T-cell (primary cell): ENCODE measurements at regions not wholly inside any gene's neighbourhood (a gene's known extent, or its start where the extent isn't known, plus 50 kb on each side); places are given as distances from the start of the nearest gene placed in this dataset.

Source experiments
- ATAC-seq, 4 experiments: fragments of 200-7000 bp in 3 of 4; fragments of 150-1000 bp in 1 of 4; cut with Tn5 transposase; replicated peaks in 1 of 4; 1 replicate in 3 of 4; 2 replicates in 1 of 4; pipeline ENCODE4 v1.10.0; 2021; ENCODE audit warnings: moderate library complexity in 3 of 4, mild to moderate bottlenecking in 2 of 4, moderate number of reproducible peaks in 1 of 4
- CTCF ChIA-PET, 2 donors: fragments of 300-600 bp; sonication (Branson Sonifier 250); formaldehyde crosslinking; loops; one replicate each; lab custom pipeline; 2022; ENCODE audit warnings: antibody characterized with exemption in 2 of 2; lab: Charles Lee
- POLR2A ChIA-PET, 2 donors: fragments of 300-600 bp; sonication (Branson Sonifier 250); formaldehyde crosslinking; loops; one replicate each; lab custom pipeline; 2022; ENCODE audit warnings: antibody characterized with exemption in 2 of 2; lab: Charles Lee
- DNase-seq, 35 experiments: peaks; one replicate each; pipeline versions ENCODE4 v3.0.0 to v3.0.0-alpha.2; 2013 to 2023
- H3K27ac ChIP-seq: one replicate; pipeline ENCODE4 v1.5.1; 2013; ENCODE audit warnings: low read length
- H3K27me3 ChIP-seq, 2 experiments: replicated peaks in 1 of 2; 1 replicate in 1 of 2; 2 replicates in 1 of 2; pipeline versions ENCODE4 v1.6.1 to v1.7.0; 2013; ENCODE audit warnings: low read length in 1 of 2, mixed read lengths in 1 of 2; ENCODE audit not compliant: control insufficient read depth in 2 of 2, insufficient read depth in 2 of 2; ENCODE audit errors: extremely low read depth in 1 of 2
- H3K36me3 ChIP-seq, 2 donors: 1 replicate in 1 of 2; 2 replicates in 1 of 2; pipeline versions ENCODE4 v1.6.1 to v1.7.0; 2013; ENCODE audit warnings: low read length in 1 of 2; ENCODE audit not compliant: control insufficient read depth in 2 of 2, insufficient read depth in 1 of 2; ENCODE audit errors: extremely low read depth in 1 of 2
- H3K4me1 ChIP-seq, 2 experiments: 1 replicate in 1 of 2; 2 replicates in 1 of 2; pipeline versions ENCODE4 v1.6.1 to v1.7.0; 2013; ENCODE audit warnings: low read length in 2 of 2, mixed read lengths in 1 of 2; ENCODE audit not compliant: insufficient read depth in 2 of 2, control insufficient read depth in 1 of 2; ENCODE audit errors: extremely low read depth in 1 of 2
- H3K4me3 ChIP-seq, 2 donors: 1 replicate in 1 of 2; 2 replicates in 1 of 2; pipeline versions ENCODE4 v1.5.1 to v1.7.0; 2013; ENCODE audit warnings: mild to moderate bottlenecking in 2 of 2, low read length in 1 of 2, moderate library complexity in 1 of 2; ENCODE audit not compliant: control insufficient read depth in 1 of 2; ENCODE audit errors: extremely low read depth in 1 of 2
- H3K9me3 ChIP-seq: 2 replicates; pipeline ENCODE4 v1.7.0; 2013
- H3K27ac Mint-ChIP-seq, 2 donors: one replicate each; pipeline ENCODE4 v1.8.0; 2020 to 2021; ENCODE audit warnings: mild to moderate bottlenecking in 2 of 2, mixed read lengths in 2 of 2
- H3K27me3 Mint-ChIP-seq, 2 donors: one replicate each; pipeline ENCODE4 v1.8.0; 2021 to 2022; ENCODE audit warnings: mixed read lengths in 2 of 2
- H3K36me3 Mint-ChIP-seq: one replicate; pipeline ENCODE4 v1.8.0; 2021; ENCODE audit warnings: mixed read lengths
- H3K4me1 Mint-ChIP-seq, 3 donors: one replicate each; pipeline ENCODE4 v1.8.0; 2020 to 2022; ENCODE audit warnings: mixed read lengths in 3 of 3, mild to moderate bottlenecking in 1 of 3
- H3K4me3 Mint-ChIP-seq, 3 donors: one replicate each; pipeline ENCODE4 v1.8.0; 2020 to 2022; ENCODE audit warnings: mild to moderate bottlenecking in 3 of 3, mixed read lengths in 3 of 3, moderate library complexity in 3 of 3
- H3K9me3 Mint-ChIP-seq, 3 donors: one replicate each; pipeline ENCODE4 v1.8.0; 2020 to 2022; ENCODE audit warnings: mixed read lengths in 3 of 3
- WGBS: methylation state at CpG from one replicate; pipeline ENCODE4 v1.1.5; 2013; ENCODE audit warnings: missing lambda C conversion rate; ENCODE audit not compliant: insufficient coverage; 5-methylcytosine and 5-hydroxymethylcytosine counted together

- H3K36me3 Mint-ChIP-seq: no peaks in the 10 kb centered on the region
- CTCF ChIA-PET: interaction anchor here (0.6 to 1.4 kb wide), 14 partner anchors 8 to 438 kb away, joined by 3 to 9 read pairs (median 4); no protein-coding TSS in a partner anchor
- Histone ChIP-seq H3K4me1 (peaks cover 6 to 14% of the 10 kb centered on the region in 2 experiments), H3K27ac (peak overlapping the region; percentile 20), H3K27me3 (no peaks in the 10 kb centered on the region), H3K9me3 (no peaks in the 10 kb centered on the region), H3K4me3 (peak overlapping the region; percentile 53 to 62), H3K36me3 (no peaks in the 10 kb centered on the region)
- H3K4me1 Mint-ChIP-seq: peaks cover 8 to 25% (median 19%) of the 10 kb centered on the region in 3 donors
- H3K27ac Mint-ChIP-seq: peak overlapping the region; percentile 80 to 87
- POLR2A ChIA-PET: interaction anchor here (0.6 to 0.7 kb wide), 2 partner anchors 44 to 67 kb away, joined by 5 read pairs; no protein-coding TSS in a partner anchor
- ATAC-seq (peak; percentile 92 to 97 (median 96)), DNase-seq (peak; percentile 21 to 69 (median 53))
- WGBS: 7% methylated on average over 40 of the region's 63 CpGs
- no peaks in the 10 kb centered on the region for H3K27me3 Mint-ChIP-seq
- peak overlapping the region; percentile 81 to 84 (median 83) for H3K4me3 Mint-ChIP-seq
- no peaks in the 10 kb centered on the region for H3K9me3 Mint-ChIP-seq
These were observed 108.7 kb upstream of the CCND2 start for GRCh38 chr12:4164559-4165558.

GRCh38 chr12:4164188-4164558, 109.4 kb upstream of the CCND2 start:
- CTCF ChIA-PET: interaction anchor here (0.6 to 1.3 kb wide), 7 partner anchors 8 to 118 kb away, joined by 3 to 9 read pairs (median 3); no protein-coding TSS in a partner anchor
- POLR2A ChIA-PET: interaction anchor here (0.6 to 0.7 kb wide), 3 partner anchors 44 to 68 kb away, joined by 5 to 7 read pairs (median 5); no protein-coding TSS in a partner anchor
- Mint-ChIP-seq H3K4me1 (peaks cover 8 to 18% (median 15%) of the 10 kb centered on the region in 3 donors), H3K9me3 (no peaks in the 10 kb centered on the region), H3K36me3 (no peaks in the 10 kb centered on the region), H3K27me3 (no peaks in the 10 kb centered on the region), H3K27ac (peak overlapping the region in 1 of 2 donors; percentile 73), H3K4me3 (peak overlapping the region; percentile 81 to 84 (median 83))
- DNase-seq (no peak), ATAC-seq (no peak)
- H3K4me1 ChIP-seq: peaks cover 6 to 14% of the 10 kb centered on the region in 2 experiments
- H3K4me3 ChIP-seq: peak overlapping the region; percentile 53 to 62
- H3K27me3 ChIP-seq: no peaks in the 10 kb centered on the region
- no peaks in the 10 kb centered on the region for H3K9me3 ChIP-seq
- no peaks in the 10 kb centered on the region for H3K36me3 ChIP-seq
- WGBS: 70% methylated on average over 12 of the region's 12 CpGs
- no peak overlapping the region for H3K27ac ChIP-seq

- POLR2A ChIA-PET: no interaction called here
- no peaks in the 10 kb centered on the region for H3K36me3 ChIP-seq
- no peaks in the 10 kb centered on the region for H3K27me3 Mint-ChIP-seq
- H3K4me3 Mint-ChIP-seq: no peak overlapping the region
- no CpG with 5 or more reads among the region's 3 CpGs for WGBS
- ATAC-seq: no peak
- CTCF ChIA-PET: interaction anchor here in 1 of 2 donors (0.6 kb wide), 1 partner anchor 30 kb away, joined by 3 read pairs; no protein-coding TSS in a partner anchor
- peaks cover 6 to 14% of the 10 kb centered on the region in 2 experiments for H3K4me1 ChIP-seq
- H3K9me3 ChIP-seq: no peaks in the 10 kb centered on the region
- no peak overlapping the region for H3K27ac Mint-ChIP-seq
- no peaks in the 10 kb centered on the region for H3K36me3 Mint-ChIP-seq
- H3K4me3 ChIP-seq: no peak overlapping the region
- no peak overlapping the region for H3K27ac ChIP-seq
- DNase-seq: no peak
- peaks cover 8 to 27% (median 18%) of the 10 kb centered on the region in 3 donors for H3K4me1 Mint-ChIP-seq
- H3K27me3 ChIP-seq: no peaks in the 10 kb centered on the region
- no peaks in the 10 kb centered on the region for H3K9me3 Mint-ChIP-seq
These were observed 111.8 kb upstream of the CCND2 start for GRCh38 chr12:4161718-4162117.

DNA sequence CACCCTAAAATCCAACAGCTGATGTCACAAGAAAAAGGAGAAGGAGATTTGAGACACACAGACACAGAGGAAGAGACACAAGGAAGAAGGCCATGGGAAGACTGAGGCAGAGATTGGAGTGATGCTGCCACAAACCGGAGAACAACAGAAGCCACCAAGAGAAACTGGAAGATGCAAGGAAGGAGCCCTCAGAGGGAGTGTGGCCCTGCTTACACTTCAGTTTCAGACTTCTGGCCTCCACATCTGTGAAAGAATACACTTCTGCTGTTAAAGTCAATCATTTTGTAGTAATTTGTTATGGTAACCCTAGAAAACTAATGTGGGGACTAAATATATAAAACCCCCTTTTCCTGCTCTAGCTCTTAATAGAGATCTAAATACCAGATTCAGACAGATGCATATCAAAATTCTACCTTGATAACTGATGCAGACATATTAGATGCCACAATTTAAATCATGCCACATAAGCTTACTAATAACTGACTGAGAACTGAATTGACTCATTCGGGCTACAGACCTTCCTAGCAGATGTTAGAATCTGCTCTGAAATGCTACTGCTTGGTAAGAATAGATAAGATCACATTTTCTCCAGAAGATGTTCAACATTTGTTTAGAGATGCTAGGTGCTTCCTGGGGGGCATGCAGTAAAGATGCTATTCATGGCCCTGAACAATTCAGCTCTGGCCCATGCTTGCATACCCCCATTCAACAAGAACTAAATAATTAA, 113.1 kb upstream of the CCND2 start:
- Mint-ChIP-seq H3K4me3 (no peak overlapping the region), H3K27ac (no peak overlapping the region), H3K4me1 (peaks cover 8 to 34% (median 21%) of the 10 kb centered on the region in 3 donors), H3K27me3 (no peaks in the 10 kb centered on the region), H3K36me3 (no peaks in the 10 kb centered on the region), H3K9me3 (no peaks in the 10 kb centered on the region)
- Histone ChIP-seq H3K36me3 (no peaks in the 10 kb centered on the region), H3K27ac (no peak overlapping the region), H3K9me3 (no peaks in the 10 kb centered on the region), H3K4me1 (peaks cover 6 to 18% of the 10 kb centered on the region in 2 experiments), H3K27me3 (no peaks in the 10 kb centered on the region), H3K4me3 (no peak overlapping the region)
- 56% methylated on average over 1 of the region's 2 CpGs for WGBS
- ChIA-PET CTCF (no interaction called here), POLR2A (no interaction called here)
- DNase-seq: no peak
- ATAC-seq: no peak

DNA sequence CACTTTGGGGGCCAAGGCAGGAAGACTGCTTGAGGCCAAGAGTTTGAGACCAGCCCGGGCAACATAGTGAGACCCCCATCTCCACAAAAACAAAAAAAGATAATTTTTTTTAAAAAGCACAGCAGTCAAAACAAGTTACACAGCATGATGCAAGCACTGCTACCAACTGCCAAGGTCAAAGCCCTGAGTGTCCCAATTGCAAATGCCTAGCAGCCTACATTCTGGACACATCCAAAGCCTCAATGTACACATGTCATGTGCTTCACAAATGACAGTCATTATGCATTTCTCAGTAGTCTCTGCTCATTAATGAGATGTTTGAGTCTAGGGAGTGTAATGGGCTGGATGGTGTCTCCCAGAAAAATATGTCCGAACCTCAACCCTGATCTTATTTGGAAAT, 113.7 kb upstream of the CCND2 start:
- H3K4me3 Mint-ChIP-seq: no peak overlapping the region
- no peaks in the 10 kb centered on the region for H3K9me3 Mint-ChIP-seq
- CTCF ChIA-PET: no interaction called here
- H3K36me3 Mint-ChIP-seq: no peaks in the 10 kb centered on the region
- Histone ChIP-seq H3K9me3 (no peaks in the 10 kb centered on the region), H3K4me3 (no peak overlapping the region), H3K36me3 (no peaks in the 10 kb centered on the region), H3K27me3 (no peaks in the 10 kb centered on the region), H3K27ac (no peak overlapping the region), H3K4me1 (peaks cover 5 to 15% of the 10 kb centered on the region in 2 experiments)
- peaks cover 6 to 34% (median 21%) of the 10 kb centered on the region in 3 donors for H3K4me1 Mint-ChIP-seq
- POLR2A ChIA-PET: no interaction called here
- H3K27me3 Mint-ChIP-seq: no peaks in the 10 kb centered on the region
- H3K27ac Mint-ChIP-seq: no peak overlapping the region
- ATAC-seq (no peak), DNase-seq (no peak)
- 100% methylated on average over 1 of the region's 2 CpGs for WGBS

- no peak for ATAC-seq
- H3K4me3 Mint-ChIP-seq: no peak overlapping the region
- H3K27me3 ChIP-seq: no peaks in the 10 kb centered on the region
- H3K27ac Mint-ChIP-seq: no peak overlapping the region
- POLR2A ChIA-PET: interaction anchor here in 1 of 2 donors (0.6 kb wide), 2 partner anchors 17 to 106 kb away, joined by 5 to 6 read pairs; no protein-coding TSS in a partner anchor
- H3K4me3 ChIP-seq: no peak overlapping the region
- H3K4me1 ChIP-seq: peaks cover 10 to 25% of the 10 kb centered on the region in 2 experiments
- H3K9me3 ChIP-seq: no peaks in the 10 kb centered on the region
- no peak overlapping the region for H3K27ac ChIP-seq
- H3K4me1 Mint-ChIP-seq: peaks cover 18 to 44% (median 28%) of the 10 kb centered on the region in 3 donors
- CTCF ChIA-PET: interaction anchor here in 1 of 2 donors (0.7 kb wide), 1 partner anchor 230 kb away, joined by 4 read pairs; no protein-coding TSS in a partner anchor
- no peaks in the 10 kb centered on the region for H3K9me3 Mint-ChIP-seq
- H3K36me3 ChIP-seq: no peaks in the 10 kb centered on the region
- WGBS: no CpG with 5 or more reads among the region's 2 CpGs
- H3K36me3 Mint-ChIP-seq: no peaks in the 10 kb centered on the region
- no peaks in the 10 kb centered on the region for H3K27me3 Mint-ChIP-seq
- no peak for DNase-seq
These were observed 115.3 kb upstream of the CCND2 start for GRCh38 chr12:4158306-4158705.
